ENCODE measurements at regions not wholly inside any gene's neighbourhood (a gene's known extent, or its start where the extent isn't known, plus 50 kb on each side); places are given as distances from the start of the nearest gene placed in this dataset.
"Not testable (repeated sequence)": the region's sequence is repeated elsewhere in the genome, so short reads cannot be mapped to it uniquely, and the experiment has no call there.

DNA sequence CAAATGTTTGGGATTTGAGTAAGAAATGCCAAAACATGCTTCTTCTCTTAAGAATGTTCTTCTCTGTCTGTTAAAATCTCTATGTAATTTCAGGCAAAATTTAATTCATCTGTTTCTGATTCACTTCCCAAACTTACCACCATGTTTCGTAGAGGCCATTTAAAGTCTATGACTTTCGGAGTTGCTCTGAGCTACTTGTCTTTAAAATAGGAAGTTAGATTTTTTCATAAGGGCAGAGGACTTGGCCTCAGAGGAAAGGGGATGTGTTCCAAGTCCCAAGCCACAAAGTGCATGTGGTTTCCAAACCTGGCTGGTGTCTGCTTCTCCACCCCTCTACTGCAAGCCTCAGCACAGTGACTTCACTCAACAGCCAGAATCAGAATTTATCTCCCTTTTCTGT, 111.3 kb upstream of the ADRA1B start:
- H3K4me1 ChIP-seq (ENCODE audit: low read length) = no peaks in the 10 kb centered on the region
- no peaks in the 10 kb centered on the region for H3K9me3 ChIP-seq (replicated peaks; ENCODE audit: insufficient read depth, low read length)
- H3K36me3 ChIP-seq (replicated peaks; ENCODE audit: insufficient read depth, low read length) = no peaks in the 10 kb centered on the region
- TF ChIP-seq, protein P1, sequence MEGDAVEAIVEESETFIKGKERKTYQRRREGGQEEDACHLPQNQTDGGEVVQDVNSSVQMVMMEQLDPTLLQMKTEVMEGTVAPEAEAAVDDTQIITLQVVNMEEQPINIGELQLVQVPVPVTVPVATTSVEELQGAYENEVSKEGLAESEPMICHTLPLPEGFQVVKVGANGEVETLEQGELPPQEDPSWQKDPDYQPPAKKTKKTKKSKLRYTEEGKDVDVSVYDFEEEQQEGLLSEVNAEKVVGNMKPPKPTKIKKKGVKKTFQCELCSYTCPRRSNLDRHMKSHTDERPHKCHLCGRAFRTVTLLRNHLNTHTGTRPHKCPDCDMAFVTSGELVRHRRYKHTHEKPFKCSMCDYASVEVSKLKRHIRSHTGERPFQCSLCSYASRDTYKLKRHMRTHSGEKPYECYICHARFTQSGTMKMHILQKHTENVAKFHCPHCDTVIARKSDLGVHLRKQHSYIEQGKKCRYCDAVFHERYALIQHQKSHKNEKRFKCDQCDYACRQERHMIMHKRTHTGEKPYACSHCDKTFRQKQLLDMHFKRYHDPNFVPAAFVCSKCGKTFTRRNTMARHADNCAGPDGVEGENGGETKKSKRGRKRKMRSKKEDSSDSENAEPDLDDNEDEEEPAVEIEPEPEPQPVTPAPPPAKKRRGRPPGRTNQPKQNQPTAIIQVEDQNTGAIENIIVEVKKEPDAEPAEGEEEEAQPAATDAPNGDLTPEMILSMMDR (IDR thresholded peaks at IDR 0.05; ENCODE audit: low read length) = no peak
- TF ChIP-seq EZH2 (optimal IDR thresholded peaks at IDR 0.05; ENCODE audit: low read depth, low read length) (no peak), EZH2phosphoT487 (IDR thresholded peaks at IDR 0.05; ENCODE audit: low read length) (no peak)
- no peak overlapping the region for H3K9ac ChIP-seq (ENCODE audit: low read length)
- no peak overlapping the region for H3K27ac ChIP-seq (ENCODE audit: low read length)
- no peaks in the 10 kb centered on the region for H4K20me1 ChIP-seq (ENCODE audit: insufficient read depth, low read length)
- H3K4me2 ChIP-seq (ENCODE audit: low read depth, low read length) = no peak overlapping the region
- no peak overlapping the region for H2AFZ ChIP-seq (ENCODE audit: low read length)
- no peaks in the 10 kb centered on the region for H3K9me2 ChIP-seq (replicated peaks; ENCODE audit: insufficient read depth, low read length)
- no peak for DNase-seq
- H3K27me3 ChIP-seq (replicated peaks; ENCODE audit: insufficient read depth, low read length) = no peaks in the 10 kb centered on the region
- no peaks in the 10 kb centered on the region for H3K79me2 ChIP-seq (ENCODE audit: low read length)
- no peak overlapping the region for H3K4me3 ChIP-seq (ENCODE audit: low read length)
- no peaks in the 10 kb centered on the region for H3F3A ChIP-seq (ENCODE audit: insufficient read depth, low read length)

DNA sequence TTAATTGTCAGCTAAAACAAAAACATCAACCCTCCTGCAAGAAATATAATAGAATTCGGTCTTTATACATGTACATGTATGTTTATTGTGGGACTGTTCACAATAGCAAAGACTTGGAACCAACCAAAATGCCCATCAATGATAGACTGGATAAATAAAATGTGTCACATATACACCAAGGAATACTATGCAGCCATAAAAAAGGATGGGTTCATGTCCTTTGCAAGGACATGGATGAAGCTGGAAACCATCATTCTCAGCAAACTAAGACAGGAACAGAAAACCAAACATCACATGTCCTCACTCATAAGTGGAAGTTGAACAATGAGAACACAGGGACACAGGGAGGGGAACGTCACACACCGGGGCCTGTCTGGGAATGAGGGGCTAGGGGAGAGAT, 109.1 kb upstream of the ADRA1B start:
- not testable (repeated sequence) for H3K4me1 ChIP-seq (ENCODE audit: low read length); DNase-seq; H3F3A ChIP-seq (ENCODE audit: insufficient read depth, low read length); H3K9ac ChIP-seq (ENCODE audit: low read length); H3K27me3 ChIP-seq (replicated peaks; ENCODE audit: insufficient read depth, low read length); H3K36me3 ChIP-seq (replicated peaks; ENCODE audit: insufficient read depth, low read length); H3K4me2 ChIP-seq (ENCODE audit: low read depth, low read length); H4K20me1 ChIP-seq (ENCODE audit: insufficient read depth, low read length); H3K9me2 ChIP-seq (replicated peaks; ENCODE audit: insufficient read depth, low read length); H3K4me3 ChIP-seq (ENCODE audit: low read length); H2AFZ ChIP-seq (ENCODE audit: low read length); H3K27ac ChIP-seq (ENCODE audit: low read length); H3K79me2 ChIP-seq (ENCODE audit: low read length); H3K9me3 ChIP-seq (replicated peaks; ENCODE audit: insufficient read depth, low read length)

DNA sequence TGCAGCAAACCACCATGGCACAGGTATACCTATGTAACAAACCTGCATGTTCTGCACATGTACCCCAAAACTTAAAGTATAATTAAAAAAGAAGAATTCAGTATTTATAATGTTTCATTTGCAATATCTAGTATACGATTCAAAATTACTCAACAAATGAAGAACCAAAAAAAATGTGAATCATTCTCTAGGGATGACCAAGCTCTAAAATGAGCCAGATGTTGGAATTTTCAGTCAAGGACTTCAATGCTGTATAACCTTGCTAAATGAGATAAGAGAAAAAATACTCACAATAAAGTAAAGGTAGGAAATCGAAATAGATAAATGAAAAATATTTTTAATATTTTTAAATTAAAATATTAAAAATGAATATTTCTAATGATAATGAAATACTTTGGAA, 108.7 kb upstream of the ADRA1B start:
- Histone ChIP-seq H3K9me2 (replicated peaks; ENCODE audit: insufficient read depth, low read length) (no peaks in the 10 kb centered on the region), H3K4me2 (ENCODE audit: low read depth, low read length) (no peak overlapping the region), H3K9ac (ENCODE audit: low read length) (no peak overlapping the region), H3K4me1 (ENCODE audit: low read length) (no peaks in the 10 kb centered on the region), H3K36me3 (replicated peaks; ENCODE audit: insufficient read depth, low read length) (no peaks in the 10 kb centered on the region), H3K9me3 (replicated peaks; ENCODE audit: insufficient read depth, low read length) (no peaks in the 10 kb centered on the region), H3K27ac (ENCODE audit: low read length) (no peak overlapping the region), H4K20me1 (ENCODE audit: insufficient read depth, low read length) (no peaks in the 10 kb centered on the region), H3K79me2 (ENCODE audit: low read length) (no peaks in the 10 kb centered on the region), H3K4me3 (ENCODE audit: low read length) (no peak overlapping the region), H2AFZ (ENCODE audit: low read length) (no peak overlapping the region), H3F3A (ENCODE audit: insufficient read depth, low read length) (no peaks in the 10 kb centered on the region), H3K27me3 (replicated peaks; ENCODE audit: insufficient read depth, low read length) (no peaks in the 10 kb centered on the region)
- DNase-seq = no peak
- TF ChIP-seq EZH2phosphoT487 (IDR thresholded peaks at IDR 0.05; ENCODE audit: low read length) (no peak), EZH2 (optimal IDR thresholded peaks at IDR 0.05; ENCODE audit: low read depth, low read length) (no peak)
- TF ChIP-seq, protein P1 (IDR thresholded peaks at IDR 0.05; ENCODE audit: low read length) = no peak

DNA sequence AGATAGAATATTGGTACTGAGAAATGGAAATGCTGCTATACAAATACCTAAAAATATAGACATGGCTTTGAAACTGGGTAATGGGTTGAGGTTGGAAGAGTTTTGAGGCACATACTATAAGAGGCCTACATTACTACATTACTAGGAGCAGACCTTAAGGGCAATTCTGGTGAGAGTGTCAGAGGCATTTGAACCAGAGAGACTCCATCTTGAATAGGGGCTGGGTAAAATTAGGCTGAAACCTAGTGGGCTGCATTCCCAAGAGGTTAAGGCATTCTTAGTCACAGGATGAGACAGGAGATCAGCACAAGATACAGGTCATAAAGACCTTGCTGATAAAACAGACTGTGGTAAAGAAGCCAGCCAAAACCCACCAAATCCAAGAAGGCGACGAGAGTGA, 104.6 kb upstream of the ADRA1B start:
- Histone ChIP-seq H3F3A (ENCODE audit: insufficient read depth, low read length) (no peaks in the 10 kb centered on the region), H3K27me3 (replicated peaks; ENCODE audit: insufficient read depth, low read length) (no peaks in the 10 kb centered on the region), H3K4me1 (ENCODE audit: low read length) (no peaks in the 10 kb centered on the region), H3K4me2 (ENCODE audit: low read depth, low read length) (no peak overlapping the region), H3K79me2 (ENCODE audit: low read length) (no peaks in the 10 kb centered on the region), H3K9me2 (replicated peaks; ENCODE audit: insufficient read depth, low read length) (no peaks in the 10 kb centered on the region), H3K4me3 (ENCODE audit: low read length) (no peak overlapping the region), H4K20me1 (ENCODE audit: insufficient read depth, low read length) (no peaks in the 10 kb centered on the region), H3K9ac (ENCODE audit: low read length) (no peak overlapping the region), H2AFZ (ENCODE audit: low read length) (no peak overlapping the region), H3K36me3 (replicated peaks; ENCODE audit: insufficient read depth, low read length) (no peaks in the 10 kb centered on the region), H3K27ac (ENCODE audit: low read length) (no peak overlapping the region), H3K9me3 (replicated peaks; ENCODE audit: insufficient read depth, low read length) (no peaks in the 10 kb centered on the region)
- no peak for DNase-seq
- TF ChIP-seq EZH2 (optimal IDR thresholded peaks at IDR 0.05; ENCODE audit: low read depth, low read length) = no peak
- no peak for TF ChIP-seq EZH2phosphoT487 (IDR thresholded peaks at IDR 0.05; ENCODE audit: low read length)
- TF ChIP-seq, protein P1 (IDR thresholded peaks at IDR 0.05; ENCODE audit: low read length) = no peak

DNA sequence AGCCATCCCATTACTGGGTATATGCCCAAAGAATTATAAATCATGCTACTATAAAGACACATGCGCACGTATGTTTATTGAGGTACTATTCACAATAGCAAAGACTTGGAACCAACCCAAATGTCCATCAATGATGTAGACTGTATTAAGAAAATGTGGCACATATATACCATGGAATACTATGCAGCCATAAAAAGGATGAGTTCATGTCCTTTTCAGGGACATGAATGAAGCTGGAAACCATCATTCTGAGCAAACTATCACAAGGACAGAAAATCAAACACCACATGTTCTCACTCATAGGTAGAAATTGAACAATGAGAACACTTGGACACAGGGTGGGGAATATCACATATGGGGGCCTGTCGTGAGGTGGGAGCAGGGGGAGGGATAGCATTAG, 103.5 kb upstream of the ADRA1B start:
- not testable (repeated sequence) for H3K9me2 ChIP-seq (replicated peaks; ENCODE audit: insufficient read depth, low read length); H3F3A ChIP-seq (ENCODE audit: insufficient read depth, low read length); H2AFZ ChIP-seq (ENCODE audit: low read length); H3K9me3 ChIP-seq (replicated peaks; ENCODE audit: insufficient read depth, low read length); H3K27ac ChIP-seq (ENCODE audit: low read length); H3K79me2 ChIP-seq (ENCODE audit: low read length); H3K9ac ChIP-seq (ENCODE audit: low read length); DNase-seq; H3K4me3 ChIP-seq (ENCODE audit: low read length); H4K20me1 ChIP-seq (ENCODE audit: insufficient read depth, low read length); H3K4me1 ChIP-seq (ENCODE audit: low read length); H3K36me3 ChIP-seq (replicated peaks; ENCODE audit: insufficient read depth, low read length); H3K27me3 ChIP-seq (replicated peaks; ENCODE audit: insufficient read depth, low read length); H3K4me2 ChIP-seq (ENCODE audit: low read depth, low read length)
